Mucosa of descending colon (tissue), 3 donors: ENCODE measurements at regions not wholly inside any gene's neighbourhood (a gene's known extent, or its start where the extent isn't known, plus 50 kb on each side); places are given as distances from the start of the nearest gene placed in this dataset.
"Not testable (repeated sequence)": the region's sequence is repeated elsewhere in the genome, so short reads cannot be mapped to it uniquely, and the experiment has no call there.

Source experiments
- ATAC-seq: fragments of 200-7000 bp; cut with Tn5 transposase; one replicate; pipeline ENCODE4 v1.9.1; 2020; ENCODE audit warnings: mild to moderate bottlenecking, moderate library complexity
- DNase-seq, 3 donors: peaks; one replicate each; pipeline ENCODE4 v3.0.0-alpha.2; 2020
- H3K36me3 ChIP-seq: fragments of 200-600 bp; one replicate; pipeline ENCODE4 v1.8.0; 2021; ENCODE audit warnings: low read depth, mild to moderate bottlenecking
- H3K4me1 ChIP-seq: fragments of 200-600 bp; one replicate; pipeline ENCODE4 v1.8.0; 2021; ENCODE audit warnings: low read depth, mild to moderate bottlenecking
- H3K4me3 ChIP-seq: fragments of 200-600 bp; one replicate; pipeline ENCODE4 v1.8.0; 2021; ENCODE audit warnings: mild to moderate bottlenecking
- H3K9me3 ChIP-seq: fragments of 200-600 bp; one replicate; pipeline ENCODE4 v1.8.0; 2021; ENCODE audit warnings: mild to moderate bottlenecking
- intact Hi-C, 2 donors: fragments of 100-400 bp; cut with DNase I in 1 of 2; cut with micrococcal nuclease in 1 of 2; formaldehyde crosslinking; loops; one replicate each; pipeline versions ENCODE4 v1.11.0 to v1.11.1; 2022; cut with DNase I, micrococcal nuclease
- TF ChIP-seq, protein P1 (sequence below): fragments of 200-600 bp; IDR thresholded peaks from one replicate; pipeline ENCODE4 v1.8.0; 2022; ENCODE audit warnings: antibody characterized with exemption, mild to moderate bottlenecking
- donor health status: DM: no; HTN: no; CAD: no; lungs with moderate emphysema.
- donor health status: DM: no; HTN: no; CAD: no.
- donor health status: DM: no; HTN: yes; CAD: no.

- Histone ChIP-seq H3K9me3 (no peaks in the 10 kb centered on the region), H3K36me3 (no peaks in the 10 kb centered on the region), H3K4me3 (no peak overlapping the region), H3K4me1 (no peaks in the 10 kb centered on the region)
- intact Hi-C loops, result no loop called here
- DNase-seq (no peak), ATAC-seq (no peak)
- TF ChIP-seq, protein P1, sequence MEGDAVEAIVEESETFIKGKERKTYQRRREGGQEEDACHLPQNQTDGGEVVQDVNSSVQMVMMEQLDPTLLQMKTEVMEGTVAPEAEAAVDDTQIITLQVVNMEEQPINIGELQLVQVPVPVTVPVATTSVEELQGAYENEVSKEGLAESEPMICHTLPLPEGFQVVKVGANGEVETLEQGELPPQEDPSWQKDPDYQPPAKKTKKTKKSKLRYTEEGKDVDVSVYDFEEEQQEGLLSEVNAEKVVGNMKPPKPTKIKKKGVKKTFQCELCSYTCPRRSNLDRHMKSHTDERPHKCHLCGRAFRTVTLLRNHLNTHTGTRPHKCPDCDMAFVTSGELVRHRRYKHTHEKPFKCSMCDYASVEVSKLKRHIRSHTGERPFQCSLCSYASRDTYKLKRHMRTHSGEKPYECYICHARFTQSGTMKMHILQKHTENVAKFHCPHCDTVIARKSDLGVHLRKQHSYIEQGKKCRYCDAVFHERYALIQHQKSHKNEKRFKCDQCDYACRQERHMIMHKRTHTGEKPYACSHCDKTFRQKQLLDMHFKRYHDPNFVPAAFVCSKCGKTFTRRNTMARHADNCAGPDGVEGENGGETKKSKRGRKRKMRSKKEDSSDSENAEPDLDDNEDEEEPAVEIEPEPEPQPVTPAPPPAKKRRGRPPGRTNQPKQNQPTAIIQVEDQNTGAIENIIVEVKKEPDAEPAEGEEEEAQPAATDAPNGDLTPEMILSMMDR, result no peak
These were observed 97.0 kb downstream of the RBMX2 start for GRCh38 chrX:130498653-130499274.

GRCh38 chrX:130502016-130502570, 100.3 kb downstream of the RBMX2 start:
- Histone ChIP-seq H3K4me3 (no peak overlapping the region), H3K4me1 (no peaks in the 10 kb centered on the region), H3K36me3 (no peaks in the 10 kb centered on the region), H3K9me3 (no peaks in the 10 kb centered on the region)
- ATAC-seq (no peak), DNase-seq (no peak)
- intact Hi-C loops, result no loop called here
- TF ChIP-seq, protein P1, result no peak

DNA sequence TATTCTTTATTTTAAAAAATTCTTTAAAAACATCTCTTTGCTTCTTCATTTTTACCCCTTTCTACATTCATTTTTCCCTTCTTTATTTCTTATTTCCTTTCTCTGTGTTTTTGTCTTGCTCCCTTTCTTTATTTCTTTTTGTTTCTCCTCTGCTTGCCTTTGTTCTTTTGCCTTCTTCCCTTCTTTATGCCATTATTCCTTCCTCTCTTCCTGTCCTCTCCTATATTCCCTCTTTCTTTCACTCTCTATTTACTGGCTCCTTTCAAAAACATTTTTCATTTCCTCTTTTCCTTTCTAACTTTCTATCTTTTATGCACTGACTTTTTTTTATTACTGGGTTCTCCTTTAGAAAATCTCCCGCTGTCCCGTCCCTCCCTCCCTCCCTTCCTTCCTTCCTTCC, 102.2 kb downstream of the RBMX2 start:
- no peaks in the 10 kb centered on the region for H3K4me1 ChIP-seq
- H3K4me3 ChIP-seq, result no peak overlapping the region
- TF ChIP-seq, protein P1, result no peak
- no peaks in the 10 kb centered on the region for H3K36me3 ChIP-seq
- no peaks in the 10 kb centered on the region for H3K9me3 ChIP-seq
- DNase-seq (no peak), ATAC-seq (no peak)
- intact Hi-C loops, result no loop called here

- TF ChIP-seq, protein P1, result no peak
- DNase-seq (no peak), ATAC-seq (no peak)
- intact Hi-C loops, result no loop called here
- no peak overlapping the region for H3K4me3 ChIP-seq
- no peaks in the 10 kb centered on the region for H3K9me3 ChIP-seq
- no peaks in the 10 kb centered on the region for H3K4me1 ChIP-seq
- no peaks in the 10 kb centered on the region for H3K36me3 ChIP-seq
These were observed 105.2 kb downstream of the RBMX2 start for GRCh38 chrX:130507015-130507414.

- H3K9me3 ChIP-seq, ATAC-seq, H3K4me3 ChIP-seq, H3K36me3 ChIP-seq, intact Hi-C loops, DNase-seq, H3K4me1 ChIP-seq: not testable (repeated sequence)
These were observed 110.7 kb downstream of the RBMX2 start for GRCh38 chrX:130512534-130512933.

- Histone ChIP-seq H3K9me3 (no peaks in the 10 kb centered on the region), H3K4me1 (no peaks in the 10 kb centered on the region), H3K4me3 (no peak overlapping the region), H3K36me3 (no peaks in the 10 kb centered on the region)
- intact Hi-C loops, result no loop called here
- DNase-seq (no peak), ATAC-seq (no peak)
- TF ChIP-seq, protein P1, result no peak
These were observed 114.3 kb downstream of the RBMX2 start for GRCh38 chrX:130516123-130516522.
